CD4-positive, alpha-beta T cell treated with Interleukin-1 beta for 1 hour (primary cell): ENCODE measurements at regions not wholly inside any gene's neighbourhood (a gene's known extent, or its start where the extent isn't known, plus 50 kb on each side); places are given as distances from the start of the nearest gene placed in this dataset.
A peak's percentile ranks its signal among the peaks of the same experiment; 100 is the strongest.
"Not testable (repeated sequence)": the region's sequence is repeated elsewhere in the genome, so short reads cannot be mapped to it uniquely, and the experiment has no call there.

ENCODE experiments used
- DNase-seq, 2 donors: peaks; one replicate each; pipeline ENCODE4 v3.0.0-alpha.2; 2020 to 2022

- no peak for DNase-seq
Observed at GRCh38 chr11:103585401-103585800, 451.0 kb upstream of the DDI1 start.

GRCh38 chr11:103585911-103586310 lies 450.5 kb upstream of the DDI1 start:
- DNase-seq: no peak

DNA sequence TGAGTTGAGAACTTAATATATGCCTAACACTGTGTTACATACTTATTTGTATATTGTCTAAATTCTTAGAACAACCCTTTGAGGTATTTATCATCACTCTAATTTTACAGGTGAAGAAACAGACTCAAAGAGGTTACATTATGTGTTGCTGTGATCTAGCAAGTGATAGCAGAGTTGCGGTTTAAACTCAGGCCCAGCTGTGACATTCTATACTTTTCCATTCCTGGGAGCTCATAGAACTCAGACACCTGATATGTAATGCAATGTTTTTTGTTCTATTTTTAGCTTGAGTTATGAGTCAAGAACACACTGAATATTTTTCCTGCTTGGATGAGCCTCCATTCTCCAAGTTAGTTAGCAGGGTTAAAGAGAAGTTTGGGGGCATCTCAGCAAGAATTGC lies 449.7 kb upstream of the DDI1 start:
- no peak for DNase-seq

DNA sequence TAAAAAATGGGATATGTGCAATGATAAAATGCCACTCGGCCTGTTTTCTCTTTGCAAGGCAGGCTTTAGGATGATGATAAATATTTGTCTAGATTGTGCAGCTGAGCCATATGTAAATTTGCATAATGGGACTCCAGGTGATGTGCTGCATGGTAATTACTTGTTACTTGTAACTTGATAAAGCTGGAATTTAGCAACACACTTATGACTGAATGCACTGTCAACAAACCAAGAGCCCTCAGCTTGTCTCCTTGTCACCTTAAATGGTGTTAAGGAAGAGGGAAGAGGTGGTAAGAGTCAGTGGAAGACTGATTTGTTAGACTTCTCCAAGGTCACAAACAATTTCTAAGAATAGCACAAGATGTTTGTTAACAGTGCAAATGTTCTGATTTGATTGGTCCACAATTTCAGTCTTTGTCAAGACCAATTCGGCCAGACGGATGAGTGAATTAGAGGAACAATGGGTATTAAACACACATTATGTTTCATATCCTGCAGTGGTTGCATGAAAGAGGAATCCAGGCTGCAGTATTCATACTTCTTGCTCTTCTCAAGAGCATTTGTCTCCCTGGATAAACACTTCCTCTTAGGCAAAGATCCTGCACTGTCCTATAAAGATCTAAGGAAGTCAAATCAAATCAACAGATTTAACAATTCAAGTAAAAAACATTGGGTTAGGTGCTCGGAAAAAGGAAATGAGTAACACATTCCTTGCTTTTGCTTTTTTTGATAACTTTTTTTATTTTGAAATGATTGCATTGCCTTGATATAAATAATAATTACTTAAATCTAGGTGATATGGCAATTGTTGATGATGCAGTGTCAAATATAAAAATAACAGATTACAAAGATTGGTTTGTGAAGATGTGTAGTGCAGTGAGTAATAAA lies 448.3 kb upstream of the DDI1 start:
- DNase-seq: no peak

- DNase-seq: no peak
Observed at GRCh38 chr11:103591554-103591953, 444.9 kb upstream of the DDI1 start.

DNA sequence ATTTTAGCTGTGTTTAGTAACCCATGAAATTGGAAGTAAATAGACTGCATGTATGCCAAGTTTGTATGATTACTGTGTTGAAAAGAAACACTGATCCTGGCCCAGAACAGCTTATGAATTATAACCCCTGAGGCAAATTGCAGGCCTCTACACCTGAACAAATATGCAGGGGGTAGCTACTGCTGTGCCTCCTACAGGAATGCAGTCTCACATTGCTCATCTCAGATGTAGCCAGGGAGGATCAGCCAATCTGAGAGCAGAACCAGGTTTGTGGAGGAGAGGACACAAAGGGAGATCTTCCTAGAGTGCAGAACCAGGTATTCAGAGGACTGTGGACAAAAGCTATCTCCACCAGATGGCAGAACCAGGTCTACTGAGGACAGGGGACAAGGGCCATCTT lies 442.2 kb upstream of the DDI1 start:
- DNase-seq: no peak

GRCh38 chr11:103596315-103596714 lies 440.1 kb upstream of the DDI1 start:
- DNase-seq: no peak

DNA sequence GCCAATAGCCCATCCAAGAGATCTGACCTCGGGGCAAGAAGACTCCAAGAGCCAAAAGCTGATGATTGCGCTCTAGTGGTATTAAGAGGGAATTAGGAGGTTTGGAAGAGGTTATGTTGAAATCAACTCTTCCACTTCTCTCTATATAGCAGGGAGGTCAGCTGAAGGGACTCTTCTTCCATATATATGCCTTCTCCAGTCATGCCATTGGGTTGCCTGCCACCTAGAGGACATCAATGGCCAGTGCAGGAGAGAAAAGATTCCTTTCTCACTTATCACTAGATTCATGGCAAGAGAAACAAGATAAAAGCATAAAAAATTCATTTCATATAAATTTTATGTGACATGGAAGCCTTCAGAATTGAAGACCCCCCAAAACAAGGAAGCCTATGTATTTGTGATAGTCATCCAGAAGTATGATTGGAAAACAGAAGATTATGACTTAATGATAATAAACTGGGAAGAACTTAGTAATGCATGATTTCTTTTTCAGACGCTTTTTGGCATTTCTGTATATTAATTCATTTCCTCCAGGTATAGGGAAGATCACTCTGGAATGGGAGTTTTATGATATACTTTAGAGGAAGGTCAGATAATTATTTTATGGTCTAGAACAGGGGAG lies 435.1 kb upstream of the DDI1 start:
- DNase-seq: peak; percentile 3 to 30

DNA sequence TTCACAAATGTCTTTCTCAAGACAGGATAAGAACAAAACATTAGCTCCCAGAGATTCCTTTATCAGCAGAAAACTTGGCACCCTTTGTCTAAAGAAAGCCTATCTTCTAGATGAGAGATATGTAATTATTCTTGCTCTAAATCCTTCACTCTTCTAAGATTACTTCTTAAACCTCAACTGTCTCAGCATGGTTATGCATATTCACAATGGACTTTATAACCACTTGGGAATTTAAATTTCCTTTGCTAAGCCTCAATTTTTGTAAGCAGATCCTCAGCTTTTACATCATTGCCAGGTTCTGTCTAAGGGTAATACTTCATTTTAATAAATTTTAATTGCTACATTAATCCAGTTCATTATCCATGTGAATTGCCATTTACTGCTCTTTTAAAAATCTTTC lies 433.6 kb upstream of the DDI1 start:
- DNase-seq: no peak

DNA sequence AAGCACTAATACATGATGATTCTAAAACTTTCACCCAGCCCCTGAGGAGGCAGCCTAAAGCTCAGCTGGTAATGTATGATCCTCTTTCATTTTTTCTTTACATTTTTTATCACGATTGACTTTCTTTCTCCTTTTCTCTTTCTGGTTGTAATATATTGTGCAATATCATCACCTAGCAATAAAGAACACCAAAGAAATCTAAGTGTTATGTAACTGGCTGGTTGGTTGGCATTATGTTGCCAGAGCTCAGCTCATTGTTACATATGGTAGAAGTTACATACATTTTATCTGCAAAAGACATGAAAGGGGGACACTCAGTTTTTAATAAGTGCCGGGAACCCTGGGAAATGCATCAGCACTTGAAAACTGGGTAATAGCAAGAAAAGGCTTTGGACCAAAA lies 432.1 kb upstream of the DDI1 start:
- no peak for DNase-seq

DNA sequence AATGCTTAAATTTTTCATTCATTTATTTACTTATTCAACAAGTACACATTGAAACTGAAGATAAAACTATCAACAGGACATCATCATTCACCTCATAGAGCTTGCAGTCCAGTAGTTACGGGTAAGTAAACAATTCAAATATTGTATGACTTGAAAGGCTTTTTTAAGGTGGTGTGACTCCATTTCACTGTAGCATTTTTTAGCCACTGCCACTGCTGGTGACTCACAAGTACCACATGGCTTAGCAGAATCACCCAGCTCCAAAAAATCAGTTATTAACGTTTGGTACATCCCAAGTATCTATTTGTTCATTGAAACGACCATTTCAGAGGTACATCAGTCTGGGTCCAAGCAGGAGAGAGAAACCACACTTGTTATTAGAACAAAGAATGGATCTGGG lies 427.9 kb upstream of the DDI1 start:
- DNase-seq: no peak

- no peak for DNase-seq
Observed at GRCh38 chr11:103609117-103610066, 427.0 kb upstream of the DDI1 start.

DNA sequence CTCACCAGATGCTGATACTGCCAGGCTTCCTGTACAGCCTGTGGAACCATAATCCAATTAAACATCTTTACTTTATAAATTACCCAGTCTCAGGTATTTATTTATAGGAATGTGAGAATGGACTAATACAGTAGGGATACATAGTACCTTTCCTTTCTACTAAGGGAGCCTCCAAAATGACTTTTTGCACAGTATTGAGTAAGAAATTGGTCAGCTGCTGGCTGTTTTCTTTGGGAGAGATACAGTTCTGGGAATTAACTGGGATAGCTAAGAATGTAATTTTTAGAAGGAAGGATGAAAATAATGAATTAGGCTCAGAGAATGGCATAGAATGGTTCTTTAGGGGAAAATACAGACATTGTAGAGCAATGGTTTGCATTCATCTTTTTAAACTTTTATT lies 426.0 kb upstream of the DDI1 start:
- DNase-seq: no peak

- not testable (repeated sequence) for DNase-seq
Observed at GRCh38 chr11:103611526-103612260, 424.7 kb upstream of the DDI1 start.

GRCh38 chr11:103612451-103612850 lies 424.0 kb upstream of the DDI1 start:
- not testable (repeated sequence) for DNase-seq

DNA sequence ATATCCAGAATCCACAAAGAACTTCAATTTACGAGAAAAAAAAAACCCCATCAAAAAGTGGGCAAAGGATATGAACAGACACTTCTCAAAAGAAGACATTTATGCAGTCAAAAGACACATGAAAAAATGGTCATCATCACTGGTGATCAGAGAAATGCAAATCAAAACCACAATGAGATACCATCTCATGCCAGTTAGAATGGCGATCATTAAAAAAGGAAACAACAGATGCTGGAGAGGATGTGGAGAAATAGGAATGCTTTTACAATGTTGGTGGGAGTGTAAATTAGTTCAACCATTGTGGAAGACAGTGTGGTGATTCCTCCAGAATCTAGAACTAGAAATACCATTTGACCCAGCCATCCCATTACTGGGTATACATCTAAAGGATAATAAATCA lies 419.9 kb upstream of the DDI1 start:
- not testable (repeated sequence) for DNase-seq

DNA sequence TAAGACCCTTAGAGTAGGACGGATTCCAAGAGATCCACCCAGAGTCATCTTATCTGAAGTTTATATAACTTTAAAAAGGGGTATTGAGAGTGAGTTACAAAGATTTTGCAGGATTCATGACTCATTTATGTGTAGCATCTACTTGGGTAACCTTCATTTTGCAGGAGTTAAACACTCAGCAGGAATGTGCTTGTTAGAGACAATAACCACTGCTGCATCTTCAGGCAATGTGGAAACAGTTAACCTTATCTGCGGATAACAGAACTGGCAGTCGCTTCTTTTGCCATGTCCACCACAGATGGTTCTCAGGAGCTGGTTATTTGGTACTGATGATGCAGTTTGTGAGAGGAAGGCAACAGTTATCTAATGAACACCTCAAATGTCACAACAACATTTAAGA lies 417.9 kb upstream of the DDI1 start:
- DNase-seq: no peak

GRCh38 chr11:103619480-103619879 lies 417.0 kb upstream of the DDI1 start:
- no peak for DNase-seq

DNA sequence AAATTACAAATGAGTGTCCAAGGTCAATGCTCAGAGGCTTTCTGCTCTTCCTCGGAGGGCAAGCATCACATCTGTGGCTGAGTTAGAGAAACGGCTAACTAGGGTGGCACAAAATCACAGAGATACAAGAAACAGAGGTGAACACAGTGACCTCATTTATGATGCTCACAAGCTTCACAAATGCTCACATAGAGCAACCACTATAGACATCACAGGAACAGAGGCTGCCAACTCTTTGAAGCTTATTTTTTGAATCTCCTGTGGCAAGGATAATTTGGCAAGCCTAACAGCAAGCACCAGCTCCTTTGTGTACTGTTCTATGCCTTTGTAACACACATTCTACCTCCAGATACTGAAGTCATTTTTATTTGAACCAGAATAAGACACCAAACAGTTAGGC lies 416.5 kb upstream of the DDI1 start:
- DNase-seq: no peak

DNA sequence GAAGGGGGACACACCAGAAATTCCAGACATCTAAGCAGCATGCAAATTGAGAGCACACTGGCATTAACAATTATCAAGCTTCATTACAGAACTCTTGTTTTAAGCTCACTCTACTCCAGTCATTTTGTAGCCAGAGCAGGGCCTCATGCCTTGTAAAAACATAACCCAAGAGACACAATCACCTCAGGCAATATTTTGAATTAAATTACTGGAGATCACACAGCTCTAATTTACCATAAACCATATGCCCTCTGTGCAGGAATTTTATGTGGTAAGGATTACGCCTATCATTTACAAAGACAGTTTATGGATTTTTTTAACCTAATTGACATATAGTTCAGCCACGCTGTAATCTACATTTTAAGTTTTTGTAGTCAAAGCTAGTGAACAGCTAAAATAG lies 414.1 kb upstream of the DDI1 start:
- DNase-seq: no peak

DNA sequence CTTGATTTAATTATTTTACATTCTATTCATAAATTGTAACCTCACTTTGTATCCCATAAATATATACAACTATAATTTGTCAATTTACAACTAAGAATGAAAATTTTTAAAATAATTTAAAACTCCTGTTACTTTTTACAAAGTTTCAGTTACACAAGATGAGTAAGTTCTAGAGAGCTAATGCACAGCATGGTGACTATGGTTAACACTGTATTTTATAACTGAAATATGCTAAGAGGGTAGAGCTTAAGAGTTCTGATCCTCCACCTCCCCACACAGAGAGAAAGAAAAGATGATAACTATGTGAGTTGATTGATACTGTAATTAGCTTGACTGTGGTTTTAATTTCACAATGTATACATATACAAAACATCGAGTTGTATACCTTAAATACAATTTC lies 412.5 kb upstream of the DDI1 start:
- no peak for DNase-seq
